GM23338 (cell line): ENCODE measurements at regions not wholly inside any gene's neighbourhood (a gene's known extent, or its start where the extent isn't known, plus 50 kb on each side); places are given as distances from the start of the nearest gene placed in this dataset.

Experiments
- EZH2 ChIP-seq: fragments of 200-600 bp; sonication (generic); IDR thresholded peaks from one replicate; pipeline ENCODE4 v1.8.0; 2017; ENCODE audit warnings: antibody characterized with exemption, mild to moderate bottlenecking, low read depth; ENCODE audit not compliant: unreplicated experiment
- EZH2phosphoT487 ChIP-seq: fragments of 200-600 bp; sonication (generic); IDR thresholded peaks from one replicate; pipeline ENCODE4 v1.8.1; 2018; ENCODE audit warnings: antibody characterized with exemption; ENCODE audit not compliant: unreplicated experiment
- POLR2AphosphoS5 ChIP-seq: IDR thresholded peaks from 2 replicates; pipeline ENCODE4 v1.6.1; 2016; ENCODE audit warnings: antibody characterized with exemption, low read depth
- TF ChIP-seq, protein P1 (sequence below), 2 experiments: fragments of 200-600 bp in 1 of 2; sonication (generic) in 1 of 2; conservative IDR thresholded peaks; 2 replicates each; pipeline versions ENCODE4 v1.5.1 to v1.6.1; 2016 to 2017; ENCODE audit warnings: antibody characterized with exemption in 2 of 2, low read depth in 2 of 2, mild to moderate bottlenecking in 2 of 2, moderate library complexity in 1 of 2

- TF ChIP-seq EZH2 (no peak), EZH2phosphoT487 (no peak), POLR2AphosphoS5 (no peak)
- TF ChIP-seq, protein P1, sequence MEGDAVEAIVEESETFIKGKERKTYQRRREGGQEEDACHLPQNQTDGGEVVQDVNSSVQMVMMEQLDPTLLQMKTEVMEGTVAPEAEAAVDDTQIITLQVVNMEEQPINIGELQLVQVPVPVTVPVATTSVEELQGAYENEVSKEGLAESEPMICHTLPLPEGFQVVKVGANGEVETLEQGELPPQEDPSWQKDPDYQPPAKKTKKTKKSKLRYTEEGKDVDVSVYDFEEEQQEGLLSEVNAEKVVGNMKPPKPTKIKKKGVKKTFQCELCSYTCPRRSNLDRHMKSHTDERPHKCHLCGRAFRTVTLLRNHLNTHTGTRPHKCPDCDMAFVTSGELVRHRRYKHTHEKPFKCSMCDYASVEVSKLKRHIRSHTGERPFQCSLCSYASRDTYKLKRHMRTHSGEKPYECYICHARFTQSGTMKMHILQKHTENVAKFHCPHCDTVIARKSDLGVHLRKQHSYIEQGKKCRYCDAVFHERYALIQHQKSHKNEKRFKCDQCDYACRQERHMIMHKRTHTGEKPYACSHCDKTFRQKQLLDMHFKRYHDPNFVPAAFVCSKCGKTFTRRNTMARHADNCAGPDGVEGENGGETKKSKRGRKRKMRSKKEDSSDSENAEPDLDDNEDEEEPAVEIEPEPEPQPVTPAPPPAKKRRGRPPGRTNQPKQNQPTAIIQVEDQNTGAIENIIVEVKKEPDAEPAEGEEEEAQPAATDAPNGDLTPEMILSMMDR (conservative IDR thresholded peaks at IDR 0.05; ENCODE audit: low read depth in 2 of 2), result no peak
Observed at GRCh38 chr14:48628870-48629269, 953.5 kb upstream of the MDGA2 start.
